ENCODE measurements at regions not wholly inside any gene's neighbourhood (a gene's known extent, or its start where the extent isn't known, plus 50 kb on each side); places are given as distances from the start of the nearest gene placed in this dataset.

- BruUV-seq (replicated peaks) = no TSS peak
- Histone ChIP-seq H3K23ac (ENCODE audit: low read depth, low read length) (no peak overlapping the region), H3K9me1 (ENCODE audit: insufficient read depth, low read length) (no peaks in the 10 kb centered on the region), H3K18ac (ENCODE audit: low read depth, low read length) (no peak overlapping the region), H4K5ac (ENCODE audit: low read depth, low read length) (no peak overlapping the region), H3K27me3 (ENCODE audit: control insufficient read depth, insufficient read depth, low read length) (no peaks in the 10 kb centered on the region), H3K9ac (ENCODE audit: low read depth, low read length) (no peak overlapping the region), H3K4me1 (ENCODE audit: control insufficient read depth, insufficient read depth, low read length) (no peaks in the 10 kb centered on the region), H4K20me1 (ENCODE audit: insufficient read depth, low read length) (no peaks in the 10 kb centered on the region), H3K27ac (ENCODE audit: insufficient read depth, low read length) (no peak overlapping the region), H3K4me3 (ENCODE audit: insufficient read depth, low read depth, low read length) (no peak overlapping the region), H2AK9ac (replicated peaks; ENCODE audit: low read depth, low read length, poor library complexity) (no peak overlapping the region), H2BK5ac (ENCODE audit: low read depth, low read length, poor library complexity, severe bottlenecking) (no peak overlapping the region), H3K79me1 (ENCODE audit: low read depth in 1 of 2, low read length in 2 of 2) (no peaks in the 10 kb centered on the region), H2AFZ (replicated peaks; ENCODE audit: low read length, poor library complexity) (no peak overlapping the region), H3K14ac (replicated peaks; ENCODE audit: low read depth, low read length) (no peak overlapping the region), H4K8ac (ENCODE audit: low read depth in 2 of 2, low read length in 2 of 2) (no peak overlapping the region), H2BK15ac (ENCODE audit: low read depth, low read length) (no peak overlapping the region), H3K36me3 (ENCODE audit: control insufficient read depth, insufficient read depth, low read length) (no peaks in the 10 kb centered on the region), H2BK20ac (ENCODE audit: low read depth, low read length) (no peak overlapping the region), H3K9me3 (ENCODE audit: control insufficient read depth, insufficient read depth, low read length) (peaks cover 4% of the 10 kb centered on the region), H3K4ac (ENCODE audit: low read depth, low read length) (no peak overlapping the region), H3K4me2 (ENCODE audit: low read depth, low read length) (no peak overlapping the region), H2AK5ac (ENCODE audit: low read depth, low read length) (no peak overlapping the region), H3K56ac (ENCODE audit: extremely low read depth, insufficient read depth, low read length) (no peak overlapping the region), H2BK120ac (ENCODE audit: low read depth, low read length) (no peak overlapping the region), H4K91ac (ENCODE audit: insufficient read depth, low read depth, low read length) (no peak overlapping the region)
- no peak for ATAC-seq (ENCODE audit: low read depth)
- TF ChIP-seq CEBPB (IDR thresholded peaks at IDR 0.05; ENCODE audit: low read depth, low read length) = no peak
- TF ChIP-seq, protein P1, sequence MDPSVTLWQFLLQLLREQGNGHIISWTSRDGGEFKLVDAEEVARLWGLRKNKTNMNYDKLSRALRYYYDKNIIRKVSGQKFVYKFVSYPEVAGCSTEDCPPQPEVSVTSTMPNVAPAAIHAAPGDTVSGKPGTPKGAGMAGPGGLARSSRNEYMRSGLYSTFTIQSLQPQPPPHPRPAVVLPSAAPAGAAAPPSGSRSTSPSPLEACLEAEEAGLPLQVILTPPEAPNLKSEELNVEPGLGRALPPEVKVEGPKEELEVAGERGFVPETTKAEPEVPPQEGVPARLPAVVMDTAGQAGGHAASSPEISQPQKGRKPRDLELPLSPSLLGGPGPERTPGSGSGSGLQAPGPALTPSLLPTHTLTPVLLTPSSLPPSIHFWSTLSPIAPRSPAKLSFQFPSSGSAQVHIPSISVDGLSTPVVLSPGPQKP (IDR thresholded peaks at IDR 0.05; ENCODE audit: borderline replicate concordance, low read depth, low read length) = no peak
- no peak for TF ChIP-seq BHLHE40 (IDR thresholded peaks at IDR 0.05; ENCODE audit: low read depth, low read length)
- no peak for TF ChIP-seq MXI1 (IDR thresholded peaks at IDR 0.05; ENCODE audit: borderline replicate concordance, low read depth, low read length)
- TF ChIP-seq SMC3 (IDR thresholded peaks at IDR 0.05; ENCODE audit: low read depth, low read length) = no peak
- no peak for TF ChIP-seq CTCF (conservative IDR thresholded peaks at IDR 0.05; ENCODE audit: low read depth, low read length)
- TF ChIP-seq USF2 (IDR thresholded peaks at IDR 0.05; ENCODE audit: low read depth, low read length) = no peak
- TF ChIP-seq POLR2A (IDR thresholded peaks at IDR 0.05; ENCODE audit: low read depth, low read length) = no peak
- TF ChIP-seq MAFK (IDR thresholded peaks at IDR 0.05; ENCODE audit: low read depth, low read length) = no peak
- no peak for TF ChIP-seq MAZ (IDR thresholded peaks at IDR 0.05; ENCODE audit: borderline replicate concordance, low read depth, low read length)
- TF ChIP-seq RAD21 (IDR thresholded peaks at IDR 0.05; ENCODE audit: low read length) = no peak
- no peak for TF ChIP-seq FOS (IDR thresholded peaks at IDR 0.05; ENCODE audit: low read depth, low read length)
- TF ChIP-seq RFX5 (IDR thresholded peaks at IDR 0.05; ENCODE audit: low read depth, low read length) = no peak
- TF ChIP-seq NFE2L2 (IDR thresholded peaks at IDR 0.05; ENCODE audit: low read depth, low read length) = no peak
- TF ChIP-seq RCOR1 (IDR thresholded peaks at IDR 0.05; ENCODE audit: insufficient replicate concordance, low read length) = no peak
- no peak for TF ChIP-seq CHD1 (IDR thresholded peaks at IDR 0.05; ENCODE audit: low read depth, low read length)
- no peak for DNase-seq
- in situ Hi-C loops (cut with MboI; ENCODE audit: low sequenced_read_pairs) = no loop called here
- ChIA-PET CTCF (no interaction called here), POLR2A (ENCODE audit: unreplicated experiment) (no interaction called here)
- intact Hi-C loops (cut with micrococcal nuclease) = no loop called here
- WGBS, 2 experiments (ENCODE audit: extremely low coverage in 2 of 2, insufficient read length in 1 of 2) = no CpG with 5 or more reads among the region's 2 CpGs
- dilution Hi-C loops (cut with HindIII; ENCODE audit: low sequenced_read_pairs, unreplicated experiment) = no loop called here
These were observed 1576.9 kb upstream of the SPRY2 start for GRCh38 chr13:81917810-81918209.

All from IMR-90 (cell line).